ENCODE measurements at regions not wholly inside any gene's neighbourhood (a gene's known extent, or its start where the extent isn't known, plus 50 kb on each side); places are given as distances from the start of the nearest gene placed in this dataset.

- no peak for ATAC-seq (ENCODE audit: low read depth)
Observed at GRCh38 chr5:97876272-97876671, 693.2 kb upstream of the RIOK2 start.

More at GRCh38 chr5:97876272-97876671, 693.2 kb upstream of the RIOK2 start:
- Histone ChIP-seq H3K4me3 (ENCODE audit: insufficient read depth, low read depth, low read length) (no peak overlapping the region), H3K36me3 (ENCODE audit: control insufficient read depth, insufficient read depth, low read length) (no peaks in the 10 kb centered on the region), H2BK15ac (ENCODE audit: low read depth, low read length) (no peak overlapping the region), H3K56ac (ENCODE audit: extremely low read depth, insufficient read depth, low read length) (no peak overlapping the region), H4K20me1 (ENCODE audit: insufficient read depth, low read length) (no peaks in the 10 kb centered on the region), H2AK5ac (ENCODE audit: low read depth, low read length) (no peak overlapping the region), H2AK9ac (replicated peaks; ENCODE audit: low read depth, low read length, poor library complexity) (no peak overlapping the region), H3K4ac (ENCODE audit: low read depth, low read length) (no peak overlapping the region), H3K4me1 (ENCODE audit: control insufficient read depth, insufficient read depth, low read length) (no peaks in the 10 kb centered on the region), H3K9me3 (ENCODE audit: control insufficient read depth, insufficient read depth, low read length) (no peaks in the 10 kb centered on the region), H3K27ac (ENCODE audit: insufficient read depth, low read length) (no peak overlapping the region), H3K9ac (ENCODE audit: low read depth, low read length) (no peak overlapping the region), H3K23ac (ENCODE audit: low read depth, low read length) (no peak overlapping the region), H3K18ac (ENCODE audit: low read depth, low read length) (no peak overlapping the region), H4K8ac (ENCODE audit: low read depth in 2 of 2, low read length in 2 of 2) (no peak overlapping the region), H4K5ac (ENCODE audit: low read depth, low read length) (no peak overlapping the region), H3K27me3 (ENCODE audit: control insufficient read depth, insufficient read depth, low read length) (no peaks in the 10 kb centered on the region), H3K4me2 (ENCODE audit: low read depth, low read length) (no peak overlapping the region), H2AFZ (replicated peaks; ENCODE audit: low read length, poor library complexity) (no peak overlapping the region), H2BK120ac (ENCODE audit: low read depth, low read length) (no peak overlapping the region), H3K79me1 (ENCODE audit: low read depth in 1 of 2, low read length in 2 of 2) (no peaks in the 10 kb centered on the region), H2BK20ac (ENCODE audit: low read depth, low read length) (no peak overlapping the region), H3K9me1 (ENCODE audit: insufficient read depth, low read length) (no peaks in the 10 kb centered on the region), H4K91ac (ENCODE audit: insufficient read depth, low read depth, low read length) (no peak overlapping the region), H3K14ac (replicated peaks; ENCODE audit: low read depth, low read length) (no peak overlapping the region), H2BK5ac (ENCODE audit: low read depth, low read length, poor library complexity, severe bottlenecking) (no peak overlapping the region)
- dilution Hi-C loops (cut with HindIII; ENCODE audit: low sequenced_read_pairs, unreplicated experiment), result no loop called here
- no peak for DNase-seq
- no peak for TF ChIP-seq SMC3 (IDR thresholded peaks at IDR 0.05; ENCODE audit: low read depth, low read length)
- TF ChIP-seq MXI1 (IDR thresholded peaks at IDR 0.05; ENCODE audit: borderline replicate concordance, low read depth, low read length), result no peak
- no peak for TF ChIP-seq POLR2A (IDR thresholded peaks at IDR 0.05; ENCODE audit: low read depth, low read length)
- TF ChIP-seq FOS (IDR thresholded peaks at IDR 0.05; ENCODE audit: low read depth, low read length), result no peak
- no peak for TF ChIP-seq NFE2L2 (IDR thresholded peaks at IDR 0.05; ENCODE audit: low read depth, low read length)
- TF ChIP-seq RAD21 (IDR thresholded peaks at IDR 0.05; ENCODE audit: low read length), result no peak
- TF ChIP-seq RFX5 (IDR thresholded peaks at IDR 0.05; ENCODE audit: low read depth, low read length), result no peak
- TF ChIP-seq MAZ (IDR thresholded peaks at IDR 0.05; ENCODE audit: borderline replicate concordance, low read depth, low read length), result no peak
- TF ChIP-seq, protein P1, sequence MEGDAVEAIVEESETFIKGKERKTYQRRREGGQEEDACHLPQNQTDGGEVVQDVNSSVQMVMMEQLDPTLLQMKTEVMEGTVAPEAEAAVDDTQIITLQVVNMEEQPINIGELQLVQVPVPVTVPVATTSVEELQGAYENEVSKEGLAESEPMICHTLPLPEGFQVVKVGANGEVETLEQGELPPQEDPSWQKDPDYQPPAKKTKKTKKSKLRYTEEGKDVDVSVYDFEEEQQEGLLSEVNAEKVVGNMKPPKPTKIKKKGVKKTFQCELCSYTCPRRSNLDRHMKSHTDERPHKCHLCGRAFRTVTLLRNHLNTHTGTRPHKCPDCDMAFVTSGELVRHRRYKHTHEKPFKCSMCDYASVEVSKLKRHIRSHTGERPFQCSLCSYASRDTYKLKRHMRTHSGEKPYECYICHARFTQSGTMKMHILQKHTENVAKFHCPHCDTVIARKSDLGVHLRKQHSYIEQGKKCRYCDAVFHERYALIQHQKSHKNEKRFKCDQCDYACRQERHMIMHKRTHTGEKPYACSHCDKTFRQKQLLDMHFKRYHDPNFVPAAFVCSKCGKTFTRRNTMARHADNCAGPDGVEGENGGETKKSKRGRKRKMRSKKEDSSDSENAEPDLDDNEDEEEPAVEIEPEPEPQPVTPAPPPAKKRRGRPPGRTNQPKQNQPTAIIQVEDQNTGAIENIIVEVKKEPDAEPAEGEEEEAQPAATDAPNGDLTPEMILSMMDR (conservative IDR thresholded peaks at IDR 0.05; ENCODE audit: low read depth, low read length), result no peak
- TF ChIP-seq RCOR1 (IDR thresholded peaks at IDR 0.05; ENCODE audit: insufficient replicate concordance, low read length), result no peak
- TF ChIP-seq ELK1 (IDR thresholded peaks at IDR 0.05; ENCODE audit: borderline replicate concordance, low read depth, low read length), result no peak
- no peak for TF ChIP-seq MAFK (IDR thresholded peaks at IDR 0.05; ENCODE audit: low read depth, low read length)
- no peak for TF ChIP-seq CEBPB (IDR thresholded peaks at IDR 0.05; ENCODE audit: low read depth, low read length)
- no peak for TF ChIP-seq USF2 (IDR thresholded peaks at IDR 0.05; ENCODE audit: low read depth, low read length)
- no peak for TF ChIP-seq BHLHE40 (IDR thresholded peaks at IDR 0.05; ENCODE audit: low read depth, low read length)
- TF ChIP-seq CHD1 (IDR thresholded peaks at IDR 0.05; ENCODE audit: low read depth, low read length), result no peak
- ChIA-PET CTCF (no interaction called here), POLR2A (ENCODE audit: unreplicated experiment) (interaction anchor here (0.5 kb wide), 1 partner anchor 16 kb away, joined by 3 read pairs; no protein-coding TSS in a partner anchor)
- WGBS, 2 experiments (ENCODE audit: extremely low coverage in 2 of 2, insufficient read length in 1 of 2), result no CpG with 5 or more reads among the region's 2 CpGs
- intact Hi-C loops (cut with micrococcal nuclease), result no loop called here
- in situ Hi-C loops (cut with MboI; ENCODE audit: low sequenced_read_pairs), result no loop called here
- BruUV-seq (replicated peaks), result no TSS peak
